GM12892 (cell line): ENCODE measurements at regions not wholly inside any gene's neighbourhood (a gene's known extent, or its start where the extent isn't known, plus 50 kb on each side); places are given as distances from the start of the nearest gene placed in this dataset.
"Not testable (repeated sequence)": the region's sequence is repeated elsewhere in the genome, so short reads cannot be mapped to it uniquely, and the experiment has no call there.

Experiments used
- DNase-seq: peaks from one replicate; pipeline ENCODE4 v3.0.0; 2011; ENCODE audit not compliant: insufficient read length
- FAIRE-seq: peaks from 2 replicates; lab custom pipeline; 2011; peaks lifted over from hg19 to GRCh38; lab: Jason Lieb, UNC
- POLR2A ChIP-seq: IDR thresholded peaks from 2 replicates; pipeline ENCODE4 v1.6.1; 2011; ENCODE audit warnings: low read depth, low read length, control low read depth
- POLR2AphosphoS5 ChIP-seq: IDR thresholded peaks from 2 replicates; pipeline ENCODE4 v1.6.1; 2011; ENCODE audit warnings: low read depth, low read length, control low read depth
- TAF1 ChIP-seq: IDR thresholded peaks from 2 replicates; pipeline ENCODE4 v1.6.1; 2011; ENCODE audit warnings: low read depth, mild to moderate bottlenecking, control low read depth, low read length, borderline replicate concordance

- DNase-seq (no peak), FAIRE-seq (no peak)
- TF ChIP-seq TAF1: no peak
- no peak for TF ChIP-seq POLR2AphosphoS5
- no peak for TF ChIP-seq POLR2A
Measured at GRCh38 chr2:121151311-121152109, 133.5 kb downstream of the TFCP2L1 start.

GRCh38 chr2:121152861-121153260, 132.1 kb downstream of the TFCP2L1 start:
- DNase-seq: no peak
- no peak for TF ChIP-seq POLR2A
- no peak for FAIRE-seq

GRCh38 chr2:121153516-121153915, 131.5 kb downstream of the TFCP2L1 start:
- FAIRE-seq: no peak
- no peak for TF ChIP-seq POLR2A
- no peak for TF ChIP-seq POLR2AphosphoS5
- no peak for TF ChIP-seq TAF1
- DNase-seq: no peak

GRCh38 chr2:121155502-121156056, 129.4 kb downstream of the TFCP2L1 start:
- DNase-seq (no peak), FAIRE-seq (no peak)

GRCh38 chr2:121157481-121157880, 127.5 kb downstream of the TFCP2L1 start:
- FAIRE-seq, DNase-seq: not testable (repeated sequence)

More at GRCh38 chr2:121155502-121156056, 129.4 kb downstream of the TFCP2L1 start:
- TF ChIP-seq TAF1 (no peak), POLR2A (no peak), POLR2AphosphoS5 (no peak)

GRCh38 chr2:121159291-121160071, 125.5 kb downstream of the TFCP2L1 start:
- DNase-seq: no peak
- no peak for FAIRE-seq

GRCh38 chr2:121160366-121160765, 124.6 kb downstream of the TFCP2L1 start:
- FAIRE-seq (no peak), DNase-seq (no peak)
- no peak for TF ChIP-seq POLR2A

More at GRCh38 chr2:121159291-121160071, 125.5 kb downstream of the TFCP2L1 start:
- TF ChIP-seq TAF1 (no peak), POLR2AphosphoS5 (no peak), POLR2A (no peak)

GRCh38 chr2:121161272-121161671, 123.7 kb downstream of the TFCP2L1 start:
- DNase-seq (no peak), FAIRE-seq (no peak)
- TF ChIP-seq POLR2A (no peak), TAF1 (no peak), POLR2AphosphoS5 (no peak)

GRCh38 chr2:121162893-121163292, 122.1 kb downstream of the TFCP2L1 start:
- DNase-seq (no peak), FAIRE-seq (no peak)
- TF ChIP-seq POLR2A (no peak), POLR2AphosphoS5 (no peak), TAF1 (no peak)

GRCh38 chr2:121164042-121164441, 121.0 kb downstream of the TFCP2L1 start:
- TF ChIP-seq TAF1 (no peak), POLR2A (no peak)
- no peak for FAIRE-seq
- DNase-seq: no peak

- TF ChIP-seq POLR2A (no peak), POLR2AphosphoS5 (no peak), TAF1 (no peak)
- DNase-seq (no peak), FAIRE-seq (no peak)
Measured at GRCh38 chr2:121165038-121165542, 119.9 kb downstream of the TFCP2L1 start.
